ENCODE measurements at regions not wholly inside any gene's neighbourhood (a gene's known extent, or its start where the extent isn't known, plus 50 kb on each side); places are given as distances from the start of the nearest gene placed in this dataset.
"Not testable (repeated sequence)": the region's sequence is repeated elsewhere in the genome, so short reads cannot be mapped to it uniquely, and the experiment has no call there.

- H3K4me1 Mint-ChIP-seq (ENCODE audit: low read depth); H3K4me3 Mint-ChIP-seq; H3K27ac Mint-ChIP-seq; H3K36me3 Mint-ChIP-seq (ENCODE audit: low read depth); H3K27me3 Mint-ChIP-seq; H3K9me3 Mint-ChIP-seq: not testable (repeated sequence)
Observed at GRCh38 chr3:33982949-33983348, 184.5 kb downstream of the PDCD6IP start.

GRCh38 chr3:33989229-33989628 lies 190.8 kb downstream of the PDCD6IP start:
- no peaks in the 10 kb centered on the region for H3K4me1 Mint-ChIP-seq (ENCODE audit: low read depth)
- H3K4me3 Mint-ChIP-seq: no peak overlapping the region
- H3K27ac Mint-ChIP-seq: no peak overlapping the region
- H3K27me3 Mint-ChIP-seq: peaks cover 17% of the 10 kb centered on the region
- H3K9me3 Mint-ChIP-seq: peaks cover under 1% of the 10 kb centered on the region
- H3K36me3 Mint-ChIP-seq (ENCODE audit: low read depth): no peaks in the 10 kb centered on the region

DNA sequence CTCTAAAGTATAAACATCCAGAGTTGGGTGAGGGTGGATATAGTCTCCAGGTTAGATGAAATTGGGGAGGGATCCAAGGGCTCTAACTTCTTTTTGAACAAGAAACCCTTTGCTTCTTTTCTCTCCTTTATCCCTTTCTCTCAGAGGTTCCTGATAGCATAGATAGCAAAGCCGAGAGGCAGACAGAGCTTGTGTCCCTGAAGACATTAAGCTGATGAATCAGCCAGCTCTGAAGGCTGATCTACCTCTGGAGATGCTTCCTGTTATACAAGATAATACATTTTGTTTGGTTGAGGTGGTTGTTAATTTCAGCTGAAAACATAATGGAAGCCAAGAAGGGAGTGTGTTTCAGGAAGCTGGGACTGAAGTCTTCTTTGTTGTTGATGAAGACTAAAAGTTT lies 193.2 kb downstream of the PDCD6IP start:
- Mint-ChIP-seq H3K36me3 (ENCODE audit: low read depth) (no peaks in the 10 kb centered on the region), H3K4me3 (no peak overlapping the region), H3K4me1 (ENCODE audit: low read depth) (no peaks in the 10 kb centered on the region), H3K27ac (no peak overlapping the region), H3K27me3 (peaks cover 17% of the 10 kb centered on the region), H3K9me3 (peaks cover 9% of the 10 kb centered on the region)

DNA sequence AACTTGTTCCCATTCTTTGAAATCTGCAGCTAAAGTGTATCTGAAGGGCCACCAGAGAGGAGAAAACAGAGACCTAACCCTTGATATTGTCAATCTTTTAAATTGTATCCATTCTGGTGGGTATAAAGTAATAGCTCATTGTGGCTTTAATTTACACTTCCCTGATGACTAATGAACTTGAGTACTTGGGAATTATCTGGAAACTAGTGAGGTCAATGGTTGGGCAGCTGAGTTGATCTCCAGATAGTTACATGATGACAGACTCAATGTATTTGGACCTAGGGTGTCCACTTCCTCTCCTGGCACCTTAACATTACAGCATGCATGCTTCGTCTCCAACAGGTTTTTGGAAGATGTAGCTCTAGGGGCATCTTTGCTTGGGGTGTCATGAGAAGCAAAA lies 195.2 kb downstream of the PDCD6IP start:
- Mint-ChIP-seq H3K27me3 (peaks cover 9% of the 10 kb centered on the region), H3K4me1 (ENCODE audit: low read depth) (no peaks in the 10 kb centered on the region), H3K9me3 (peaks cover 9% of the 10 kb centered on the region), H3K27ac (no peak overlapping the region), H3K36me3 (ENCODE audit: low read depth) (no peaks in the 10 kb centered on the region), H3K4me3 (no peak overlapping the region)

GRCh38 chr3:33994568-33994967 lies 196.1 kb downstream of the PDCD6IP start:
- H3K9me3 Mint-ChIP-seq: peaks cover 9% of the 10 kb centered on the region
- no peak overlapping the region for H3K4me3 Mint-ChIP-seq
- H3K27me3 Mint-ChIP-seq: peaks cover 9% of the 10 kb centered on the region
- no peak overlapping the region for H3K27ac Mint-ChIP-seq
- H3K36me3 Mint-ChIP-seq (ENCODE audit: low read depth): no peaks in the 10 kb centered on the region
- no peaks in the 10 kb centered on the region for H3K4me1 Mint-ChIP-seq (ENCODE audit: low read depth)

- H3K27ac Mint-ChIP-seq: no peak overlapping the region
Observed at GRCh38 chr3:34000301-34000700, 201.9 kb downstream of the PDCD6IP start.

DNA sequence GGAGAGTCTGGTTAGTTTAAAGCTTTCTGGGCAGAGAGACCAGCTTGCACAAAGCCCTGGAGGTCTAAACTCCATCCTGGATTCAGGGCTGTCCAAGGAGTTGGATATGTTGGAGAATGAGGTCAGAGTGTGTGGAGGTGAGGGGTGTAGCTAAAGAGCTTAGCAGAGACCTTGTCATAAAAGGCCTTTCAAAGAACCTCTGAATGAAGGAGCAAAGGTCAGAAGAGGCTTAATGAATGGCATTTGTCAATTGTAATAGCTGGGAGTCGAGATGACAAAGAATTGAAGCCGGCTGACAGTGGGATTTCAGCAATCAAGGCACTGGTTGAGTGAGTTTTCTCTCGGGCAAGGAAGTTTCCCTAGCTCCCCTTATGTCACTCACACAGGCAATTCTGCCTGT lies 202.6 kb downstream of the PDCD6IP start:
- no peaks in the 10 kb centered on the region for H3K4me1 Mint-ChIP-seq (ENCODE audit: low read depth)

More at GRCh38 chr3:34000301-34000700, 201.9 kb downstream of the PDCD6IP start:
- Mint-ChIP-seq H3K4me3 (no peak overlapping the region), H3K9me3 (no peaks in the 10 kb centered on the region), H3K4me1 (ENCODE audit: low read depth) (no peaks in the 10 kb centered on the region), H3K36me3 (ENCODE audit: low read depth) (no peaks in the 10 kb centered on the region), H3K27me3 (no peaks in the 10 kb centered on the region)

GRCh38 chr3:34001990-34002389 lies 203.6 kb downstream of the PDCD6IP start:
- no peak overlapping the region for H3K4me3 Mint-ChIP-seq
- H3K36me3 Mint-ChIP-seq (ENCODE audit: low read depth): no peaks in the 10 kb centered on the region
- H3K27ac Mint-ChIP-seq: no peak overlapping the region
- H3K9me3 Mint-ChIP-seq: no peaks in the 10 kb centered on the region
- H3K4me1 Mint-ChIP-seq (ENCODE audit: low read depth): no peaks in the 10 kb centered on the region
- no peaks in the 10 kb centered on the region for H3K27me3 Mint-ChIP-seq

More for the DNA sequence above, 202.6 kb downstream of the PDCD6IP start:
- Mint-ChIP-seq H3K36me3 (ENCODE audit: low read depth) (no peaks in the 10 kb centered on the region), H3K27ac (no peak overlapping the region), H3K4me3 (no peak overlapping the region), H3K9me3 (no peaks in the 10 kb centered on the region), H3K27me3 (no peaks in the 10 kb centered on the region)

DNA sequence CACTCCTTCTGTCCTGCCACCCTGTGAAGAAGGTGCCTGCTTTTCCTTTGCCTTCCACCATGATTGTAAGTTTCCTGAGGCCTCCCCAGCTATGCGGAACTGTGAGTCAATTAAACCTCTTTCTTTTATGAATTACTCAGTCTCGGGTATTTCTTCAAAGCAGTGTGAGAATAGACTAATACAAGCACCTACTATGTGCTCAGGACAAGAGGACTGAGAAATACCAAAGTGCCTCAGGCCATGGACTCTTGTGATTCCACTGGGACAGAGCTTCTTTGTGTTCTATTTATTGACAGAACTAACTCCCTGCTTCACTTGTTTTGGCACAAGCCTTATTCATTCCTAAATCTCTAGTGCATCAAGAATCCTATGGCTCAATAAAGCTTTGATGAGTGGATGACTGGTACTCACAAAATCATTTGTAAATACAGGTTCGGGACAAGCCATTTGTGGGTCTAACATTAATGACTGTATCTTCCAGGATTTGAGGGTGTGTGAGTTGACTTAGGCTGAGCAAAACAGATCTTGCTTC lies 204.2 kb downstream of the PDCD6IP start:
- no peaks in the 10 kb centered on the region for H3K36me3 Mint-ChIP-seq (ENCODE audit: low read depth)
- H3K4me1 Mint-ChIP-seq (ENCODE audit: low read depth): no peaks in the 10 kb centered on the region
- no peaks in the 10 kb centered on the region for H3K27me3 Mint-ChIP-seq
- H3K9me3 Mint-ChIP-seq: no peaks in the 10 kb centered on the region
- H3K27ac Mint-ChIP-seq: no peak overlapping the region
- no peak overlapping the region for H3K4me3 Mint-ChIP-seq

- Mint-ChIP-seq H3K4me1 (ENCODE audit: low read depth) (no peaks in the 10 kb centered on the region), H3K27me3 (no peaks in the 10 kb centered on the region), H3K27ac (no peak overlapping the region), H3K36me3 (ENCODE audit: low read depth) (no peaks in the 10 kb centered on the region), H3K9me3 (no peaks in the 10 kb centered on the region), H3K4me3 (no peak overlapping the region)
Observed at GRCh38 chr3:34005886-34006285, 207.5 kb downstream of the PDCD6IP start.

DNA sequence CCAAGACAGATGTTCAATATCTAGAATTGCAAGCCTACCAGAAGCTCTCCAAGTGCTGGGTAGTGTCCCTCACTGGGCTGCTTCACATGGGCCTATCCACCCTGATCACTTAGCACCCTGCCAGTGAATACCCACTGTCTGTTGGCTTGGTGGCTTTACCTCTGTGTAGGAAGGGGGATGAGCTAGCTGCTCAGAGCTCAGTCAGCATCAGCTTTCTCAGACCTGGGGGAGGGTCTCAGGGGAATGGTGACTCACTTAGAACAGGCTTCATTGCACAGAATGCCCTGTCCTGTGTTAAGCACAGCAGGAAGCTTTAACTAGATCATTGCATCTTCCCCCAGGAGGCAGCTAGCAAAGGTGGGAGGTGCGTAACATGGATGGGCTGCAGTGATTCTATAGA lies 209.8 kb downstream of the PDCD6IP start:
- Mint-ChIP-seq H3K36me3 (ENCODE audit: low read depth) (no peaks in the 10 kb centered on the region), H3K27ac (no peak overlapping the region), H3K27me3 (no peaks in the 10 kb centered on the region), H3K4me1 (ENCODE audit: low read depth) (no peaks in the 10 kb centered on the region), H3K9me3 (no peaks in the 10 kb centered on the region), H3K4me3 (no peak overlapping the region)

GRCh38 chr3:34008836-34009809 lies 210.7 kb downstream of the PDCD6IP start:
- Mint-ChIP-seq H3K27me3 (no peaks in the 10 kb centered on the region), H3K27ac (no peak overlapping the region), H3K4me3 (no peak overlapping the region), H3K36me3 (ENCODE audit: low read depth) (no peaks in the 10 kb centered on the region), H3K4me1 (ENCODE audit: low read depth) (no peaks in the 10 kb centered on the region), H3K9me3 (no peaks in the 10 kb centered on the region)

DNA sequence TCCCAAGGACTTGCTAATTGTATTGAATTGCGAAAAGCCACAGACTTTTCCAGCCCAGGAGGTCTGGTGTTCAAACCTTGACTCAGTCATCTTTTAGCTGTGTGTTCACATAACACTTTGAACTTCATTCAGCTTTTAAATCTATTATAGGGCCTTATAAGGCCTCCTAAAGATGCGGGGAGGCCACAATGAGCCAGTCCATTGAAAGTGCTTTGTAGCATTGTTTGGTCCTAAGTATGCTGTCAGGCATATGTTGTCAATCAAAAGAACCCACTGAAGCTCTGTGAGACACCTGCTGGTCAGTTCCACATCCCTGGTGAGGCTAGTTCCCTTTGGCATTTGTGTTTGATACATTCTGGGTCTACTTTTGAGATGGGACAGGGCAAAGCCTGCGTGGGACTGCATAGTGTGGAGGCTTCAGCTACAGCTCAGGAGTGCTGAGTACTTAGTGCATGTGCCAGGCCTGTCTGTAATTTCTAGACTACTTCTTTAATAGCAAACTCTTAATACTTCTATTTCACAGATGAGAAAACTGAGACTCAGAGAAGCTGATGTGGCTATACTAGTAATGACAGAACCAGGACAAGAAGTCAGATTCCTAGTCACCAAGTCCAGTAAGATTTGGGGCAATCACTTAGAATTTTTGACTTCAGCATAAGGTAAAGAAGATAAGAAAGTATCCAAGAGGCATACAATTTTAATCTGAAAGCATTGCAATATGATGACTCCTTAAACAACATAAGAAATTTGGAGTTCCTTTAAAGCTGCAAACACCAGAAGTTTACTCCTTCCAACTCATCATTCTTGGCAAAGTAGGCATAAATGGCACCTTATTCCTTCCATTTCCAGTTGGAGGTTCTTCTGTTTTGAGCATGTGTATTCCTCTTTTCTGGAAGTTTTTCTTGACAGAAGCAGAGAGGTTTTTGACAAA lies 213.0 kb downstream of the PDCD6IP start:
- Mint-ChIP-seq H3K36me3 (ENCODE audit: low read depth) (no peaks in the 10 kb centered on the region), H3K4me3 (no peak overlapping the region), H3K27ac (no peak overlapping the region)

GRCh38 chr3:34012102-34012461 lies 213.7 kb downstream of the PDCD6IP start:
- H3K4me3 Mint-ChIP-seq: no peak overlapping the region
- no peaks in the 10 kb centered on the region for H3K9me3 Mint-ChIP-seq
- no peaks in the 10 kb centered on the region for H3K36me3 Mint-ChIP-seq (ENCODE audit: low read depth)
- H3K4me1 Mint-ChIP-seq (ENCODE audit: low read depth): peaks cover 6% of the 10 kb centered on the region
- H3K27ac Mint-ChIP-seq: no peak overlapping the region
- H3K27me3 Mint-ChIP-seq: no peaks in the 10 kb centered on the region

More for the DNA sequence above, 213.0 kb downstream of the PDCD6IP start:
- H3K27me3 Mint-ChIP-seq: no peaks in the 10 kb centered on the region
- H3K4me1 Mint-ChIP-seq (ENCODE audit: low read depth): no peaks in the 10 kb centered on the region
- no peaks in the 10 kb centered on the region for H3K9me3 Mint-ChIP-seq

Data from stimulated activated naive CD8-positive, alpha-beta T cell treated with anti-CD3 and anti-CD28 coated beads, Interleukin-15, Interleukin-2, amounts not matched to agents 100 ng/mL and 50 ng/mL, for 24 hours (primary cell).